CD14-positive monocyte (primary cell): ENCODE measurements at regions not wholly inside any gene's neighbourhood (a gene's known extent, or its start where the extent isn't known, plus 50 kb on each side); places are given as distances from the start of the nearest gene placed in this dataset.

Source experiments
- DNase-seq, 3 donors: peaks; one replicate each; pipeline ENCODE4 v3.0.0-alpha.2; 2011 to 2022
- H2AFZ ChIP-seq: 2 replicates; pipeline ENCODE4 v1.6.0; 2012; ENCODE audit warnings: mild to moderate bottlenecking, low read depth, low read length, inconsistent platforms; ENCODE audit not compliant: insufficient read depth, poor library complexity, severe bottlenecking
- H3K27ac ChIP-seq, 2 donors: 1 replicate in 1 of 2; 2 replicates in 1 of 2; pipeline ENCODE4 v1.5.1; 2012 to 2013; ENCODE audit warnings: low read length in 2 of 2, control low read depth in 1 of 2, inconsistent platforms in 1 of 2, low read depth in 1 of 2, mild to moderate bottlenecking in 1 of 2
- H3K27me3 ChIP-seq, 2 donors: one replicate each; pipeline versions ENCODE4 v1.6.0 to v1.6.1; 2011 to 2013; ENCODE audit warnings: low read length in 2 of 2; ENCODE audit not compliant: control insufficient read depth in 2 of 2, insufficient read depth in 2 of 2
- H3K36me3 ChIP-seq, 2 donors: replicated peaks in 1 of 2; 1 replicate in 1 of 2; 2 replicates in 1 of 2; pipeline versions ENCODE4 v1.5.1 to v1.6.1; 2012 to 2013; ENCODE audit warnings: low read length in 2 of 2, control low read depth in 1 of 2, inconsistent platforms in 1 of 2, mild to moderate bottlenecking in 1 of 2; ENCODE audit not compliant: insufficient read depth in 2 of 2, control insufficient read depth in 1 of 2
- H3K4me1 ChIP-seq, 2 donors: 1 replicate in 1 of 2; 2 replicates in 1 of 2; pipeline versions ENCODE4 v1.5.1 to v1.6.1; 2012 to 2013; ENCODE audit warnings: low read length in 2 of 2, control low read depth in 1 of 2, inconsistent platforms in 1 of 2, mild to moderate bottlenecking in 1 of 2, moderate library complexity in 1 of 2; ENCODE audit not compliant: insufficient read depth in 2 of 2, control insufficient read depth in 1 of 2
- H3K4me2 ChIP-seq: replicated peaks from 2 replicates; pipeline ENCODE3; 2012; ENCODE audit warnings: low read length, moderate library complexity, mild to moderate bottlenecking; ENCODE audit not compliant: poor library complexity, severe bottlenecking; ENCODE audit errors: extremely low read depth
- H3K4me3 ChIP-seq, 3 experiments: fragments of 200-600 bp in 1 of 3; sonication (generic) in 1 of 3; replicated peaks in 1 of 3; 1 replicate in 2 of 3; 2 replicates in 1 of 3; pipeline ENCODE4 v1.5.1; 2011 to 2013; ENCODE audit warnings: low read length in 3 of 3, mild to moderate bottlenecking in 3 of 3, control low read depth in 2 of 3, low read depth in 2 of 3, inconsistent platforms in 1 of 3, moderate library complexity in 1 of 3
- H3K79me2 ChIP-seq: 2 replicates; pipeline ENCODE4 v1.6.0; 2012; ENCODE audit warnings: mild to moderate bottlenecking, control low read depth, inconsistent platforms, low read length, moderate library complexity; ENCODE audit not compliant: insufficient read depth
- H3K9ac ChIP-seq: 2 replicates; pipeline ENCODE4 v1.6.0; 2017; ENCODE audit warnings: low read length, mild to moderate bottlenecking; ENCODE audit not compliant: insufficient read depth, poor library complexity, severe bottlenecking
- H3K9me3 ChIP-seq, 2 donors: replicated peaks in 1 of 2; 1 replicate in 1 of 2; 2 replicates in 1 of 2; pipeline versions ENCODE4 v1.5.1 to v1.6.1; 2012 to 2013; ENCODE audit warnings: low read length in 2 of 2, control low read depth in 1 of 2; ENCODE audit not compliant: control insufficient read depth in 1 of 2, insufficient read depth in 1 of 2
- H4K20me1 ChIP-seq: 2 replicates; pipeline ENCODE4 v1.6.0; 2012; ENCODE audit warnings: mild to moderate bottlenecking, low read length, control low read depth, moderate library complexity; ENCODE audit not compliant: insufficient read depth
- H3K27ac Mint-ChIP-seq, 7 donors: one replicate each; pipeline ENCODE4 v1.8.0; 2020; ENCODE audit warnings: mild to moderate bottlenecking in 7 of 7, mixed read lengths in 7 of 7, moderate library complexity in 6 of 7, inconsistent platforms in 2 of 7
- H3K27me3 Mint-ChIP-seq, 3 donors: one replicate each; pipeline ENCODE4 v1.8.0; 2021 to 2022; ENCODE audit warnings: low read depth in 3 of 3, mild to moderate bottlenecking in 3 of 3, mixed read lengths in 3 of 3, moderate library complexity in 3 of 3, inconsistent platforms in 1 of 3
- H3K36me3 Mint-ChIP-seq, 2 donors: one replicate each; pipeline ENCODE4 v1.8.0; 2020; ENCODE audit warnings: mixed read lengths in 2 of 2, inconsistent platforms in 1 of 2, mild to moderate bottlenecking in 1 of 2
- H3K4me1 Mint-ChIP-seq: one replicate; pipeline ENCODE4 v1.8.0; 2020; ENCODE audit warnings: mild to moderate bottlenecking, mixed read lengths
- H3K4me3 Mint-ChIP-seq, 2 donors: one replicate each; pipeline ENCODE4 v1.8.0; 2020; ENCODE audit warnings: mild to moderate bottlenecking in 2 of 2, mixed read lengths in 2 of 2, moderate library complexity in 1 of 2
- H3K9me3 Mint-ChIP-seq, 7 donors: one replicate each; pipeline ENCODE4 v1.8.0; 2020 to 2022; ENCODE audit warnings: mixed read lengths in 7 of 7, mild to moderate bottlenecking in 6 of 7, moderate library complexity in 6 of 7, inconsistent platforms in 2 of 7
- WGBS: methylation state at CpG from one replicate; pipeline ENCODE4 v1.1.5; 2013; ENCODE audit warnings: missing lambda C conversion rate; ENCODE audit not compliant: insufficient coverage; 5-methylcytosine and 5-hydroxymethylcytosine counted together
- intact Hi-C, 2 donors: fragments of 100-400 bp; cut with micrococcal nuclease; formaldehyde crosslinking; loops; one replicate each; pipeline versions ENCODE4 v1.15.0 to v1.15.1; 2023
- TF ChIP-seq, protein P1 (sequence below): fragments of 200-600 bp; IDR thresholded peaks from one replicate; pipeline ENCODE4 v1.8.0; 2022; ENCODE audit warnings: antibody characterized with exemption, mild to moderate bottlenecking

GRCh38 chr5:30405821-30406220 is 787.7 kb upstream of the CDH6 start:
- Mint-ChIP-seq H3K36me3 (no peaks in the 10 kb centered on the region), H3K4me1 (no peaks in the 10 kb centered on the region), H3K27me3 (peaks cover 0 to 2% (median 1%) of the 10 kb centered on the region in 3 donors), H3K4me3 (no peak overlapping the region), H3K9me3 (peaks cover 0 to 2% (median 0%) of the 10 kb centered on the region in 7 donors), H3K27ac (no peak overlapping the region)
- Histone ChIP-seq H4K20me1 (no peaks in the 10 kb centered on the region), H3K79me2 (no peaks in the 10 kb centered on the region), H3K9ac (no peak overlapping the region), H3K4me2 (no peak overlapping the region), H3K27ac (no peak overlapping the region), H3K4me3 (no peak overlapping the region), H3K27me3 (no peaks in the 10 kb centered on the region), H3K9me3 (no peaks in the 10 kb centered on the region), H3K36me3 (no peaks in the 10 kb centered on the region), H2AFZ (no peak overlapping the region), H3K4me1 (no peaks in the 10 kb centered on the region)
- intact Hi-C loops = no loop called here
- TF ChIP-seq, protein P1, sequence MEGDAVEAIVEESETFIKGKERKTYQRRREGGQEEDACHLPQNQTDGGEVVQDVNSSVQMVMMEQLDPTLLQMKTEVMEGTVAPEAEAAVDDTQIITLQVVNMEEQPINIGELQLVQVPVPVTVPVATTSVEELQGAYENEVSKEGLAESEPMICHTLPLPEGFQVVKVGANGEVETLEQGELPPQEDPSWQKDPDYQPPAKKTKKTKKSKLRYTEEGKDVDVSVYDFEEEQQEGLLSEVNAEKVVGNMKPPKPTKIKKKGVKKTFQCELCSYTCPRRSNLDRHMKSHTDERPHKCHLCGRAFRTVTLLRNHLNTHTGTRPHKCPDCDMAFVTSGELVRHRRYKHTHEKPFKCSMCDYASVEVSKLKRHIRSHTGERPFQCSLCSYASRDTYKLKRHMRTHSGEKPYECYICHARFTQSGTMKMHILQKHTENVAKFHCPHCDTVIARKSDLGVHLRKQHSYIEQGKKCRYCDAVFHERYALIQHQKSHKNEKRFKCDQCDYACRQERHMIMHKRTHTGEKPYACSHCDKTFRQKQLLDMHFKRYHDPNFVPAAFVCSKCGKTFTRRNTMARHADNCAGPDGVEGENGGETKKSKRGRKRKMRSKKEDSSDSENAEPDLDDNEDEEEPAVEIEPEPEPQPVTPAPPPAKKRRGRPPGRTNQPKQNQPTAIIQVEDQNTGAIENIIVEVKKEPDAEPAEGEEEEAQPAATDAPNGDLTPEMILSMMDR = no peak
- DNase-seq = no peak
- no CpG with 5 or more reads among the region's 2 CpGs for WGBS

- 57% methylated on average over 3 of the region's 3 CpGs for WGBS
Measured at GRCh38 chr5:30401479-30402058, 791.9 kb upstream of the CDH6 start.

More at GRCh38 chr5:30401479-30402058, 791.9 kb upstream of the CDH6 start:
- Histone ChIP-seq H4K20me1 (no peaks in the 10 kb centered on the region), H3K27me3 (no peaks in the 10 kb centered on the region), H3K4me2 (no peak overlapping the region), H3K9ac (no peak overlapping the region), H2AFZ (no peak overlapping the region), H3K4me3 (no peak overlapping the region), H3K79me2 (no peaks in the 10 kb centered on the region), H3K36me3 (no peaks in the 10 kb centered on the region), H3K27ac (no peak overlapping the region), H3K4me1 (no peaks in the 10 kb centered on the region), H3K9me3 (no peaks in the 10 kb centered on the region)
- no peak for DNase-seq
- Mint-ChIP-seq H3K4me1 (no peaks in the 10 kb centered on the region), H3K9me3 (no peaks in the 10 kb centered on the region), H3K27ac (no peak overlapping the region), H3K27me3 (no peaks in the 10 kb centered on the region), H3K4me3 (no peak overlapping the region), H3K36me3 (no peaks in the 10 kb centered on the region)
- TF ChIP-seq, protein P1 = no peak
- intact Hi-C loops = no loop called here
